OCI-LY1 (cell line): ENCODE measurements at regions not wholly inside any gene's neighbourhood (a gene's known extent, or its start where the extent isn't known, plus 50 kb on each side); places are given as distances from the start of the nearest gene placed in this dataset.

Experiments
- EZH2 ChIP-seq: fragments of 200-600 bp; sonication (generic), shearing (Covaris generic); IDR thresholded peaks from 2 replicates; pipeline ENCODE4 v1.8.0; 2017; ENCODE audit warnings: borderline replicate concordance, mixed run types, mild to moderate bottlenecking, antibody characterized with exemption, low read length, moderate library complexity, mixed read lengths
- TF ChIP-seq, protein P1 (sequence below): fragments of 200-600 bp; sonication (generic), shearing (Covaris generic); IDR thresholded peaks from 2 replicates; pipeline ENCODE4 v1.5.1; 2017; ENCODE audit warnings: mild to moderate bottlenecking, antibody characterized with exemption, low read length, moderate library complexity, mixed read lengths

DNA sequence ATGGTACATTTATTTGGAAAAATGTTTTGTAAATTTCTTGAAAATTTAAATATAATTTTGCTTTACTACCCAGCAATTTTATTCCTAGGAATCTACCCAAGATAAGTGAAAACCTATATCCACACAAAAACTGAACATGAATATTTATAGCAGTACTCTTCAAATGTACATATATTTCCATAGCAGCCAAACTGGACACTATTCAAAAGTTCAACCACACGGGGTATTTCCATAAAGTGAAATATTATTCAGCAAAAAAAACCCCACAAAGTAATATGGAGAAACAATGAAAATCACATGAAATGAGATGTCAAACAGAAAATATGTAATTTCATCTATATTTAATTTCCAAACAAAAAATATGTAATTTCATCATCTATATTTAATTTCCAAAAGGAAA lies 1247.6 kb upstream of the TMEFF2 start:
- TF ChIP-seq, protein P1, sequence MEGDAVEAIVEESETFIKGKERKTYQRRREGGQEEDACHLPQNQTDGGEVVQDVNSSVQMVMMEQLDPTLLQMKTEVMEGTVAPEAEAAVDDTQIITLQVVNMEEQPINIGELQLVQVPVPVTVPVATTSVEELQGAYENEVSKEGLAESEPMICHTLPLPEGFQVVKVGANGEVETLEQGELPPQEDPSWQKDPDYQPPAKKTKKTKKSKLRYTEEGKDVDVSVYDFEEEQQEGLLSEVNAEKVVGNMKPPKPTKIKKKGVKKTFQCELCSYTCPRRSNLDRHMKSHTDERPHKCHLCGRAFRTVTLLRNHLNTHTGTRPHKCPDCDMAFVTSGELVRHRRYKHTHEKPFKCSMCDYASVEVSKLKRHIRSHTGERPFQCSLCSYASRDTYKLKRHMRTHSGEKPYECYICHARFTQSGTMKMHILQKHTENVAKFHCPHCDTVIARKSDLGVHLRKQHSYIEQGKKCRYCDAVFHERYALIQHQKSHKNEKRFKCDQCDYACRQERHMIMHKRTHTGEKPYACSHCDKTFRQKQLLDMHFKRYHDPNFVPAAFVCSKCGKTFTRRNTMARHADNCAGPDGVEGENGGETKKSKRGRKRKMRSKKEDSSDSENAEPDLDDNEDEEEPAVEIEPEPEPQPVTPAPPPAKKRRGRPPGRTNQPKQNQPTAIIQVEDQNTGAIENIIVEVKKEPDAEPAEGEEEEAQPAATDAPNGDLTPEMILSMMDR, result no peak
- TF ChIP-seq EZH2, result no peak
